Lung (tissue), 11 donors: ENCODE measurements at regions not wholly inside any gene's neighbourhood (a gene's known extent, or its start where the extent isn't known, plus 50 kb on each side); places are given as distances from the start of the nearest gene placed in this dataset.

Experiments
- ATAC-seq: fragments of 200-7000 bp; cut with Tn5 transposase; one replicate; pipeline ENCODE4 v1.9.1; 2020; ENCODE audit warnings: moderate number of reproducible peaks; ENCODE audit not compliant: insufficient read depth, low FRiP score
- DNase-seq, 3 donors: peaks; one replicate each; pipeline ENCODE4 v3.0.0-alpha.2; 2013 to 2017
- H3K27ac ChIP-seq, 2 donors: one replicate each; pipeline ENCODE4 v1.5.1; 2013; ENCODE audit warnings: mild to moderate bottlenecking in 2 of 2, moderate library complexity in 2 of 2, control low read depth in 1 of 2, inconsistent platforms in 1 of 2, low read depth in 1 of 2, low read length in 1 of 2
- H3K27me3 ChIP-seq, 3 donors: one replicate each; pipeline ENCODE4 v1.5.1; 2013; ENCODE audit warnings: low read length in 2 of 3; ENCODE audit not compliant: control insufficient read depth in 3 of 3, insufficient read depth in 3 of 3
- H3K36me3 ChIP-seq, 4 donors: one replicate each; pipeline ENCODE4 v1.5.1; 2013; ENCODE audit warnings: low read length in 4 of 4, mild to moderate bottlenecking in 1 of 4, moderate library complexity in 1 of 4; ENCODE audit not compliant: control insufficient read depth in 4 of 4, insufficient read depth in 4 of 4
- H3K4me1 ChIP-seq, 5 donors: one replicate each; pipeline ENCODE4 v1.5.1; 2013; ENCODE audit warnings: low read length in 5 of 5, mild to moderate bottlenecking in 2 of 5, moderate library complexity in 1 of 5; ENCODE audit not compliant: control insufficient read depth in 5 of 5, insufficient read depth in 5 of 5
- H3K4me3 ChIP-seq: one replicate; pipeline ENCODE4 v1.5.1; 2013; ENCODE audit warnings: mild to moderate bottlenecking, control low read depth, moderate library complexity
- H3K9ac ChIP-seq, 2 donors: one replicate each; pipeline ENCODE4 v1.5.1; 2013; ENCODE audit warnings: low read length in 2 of 2, control low read depth in 1 of 2; ENCODE audit not compliant: insufficient read depth in 1 of 2
- H3K9me3 ChIP-seq, 4 donors: one replicate each; pipeline ENCODE4 v1.5.1; 2013; ENCODE audit warnings: low read length in 3 of 4, mild to moderate bottlenecking in 1 of 4, moderate library complexity in 1 of 4; ENCODE audit not compliant: control insufficient read depth in 4 of 4, insufficient read depth in 3 of 4
- WGBS, 2 donors: extraction: QIAGEN DNeasy Blood & Tissue Kit; methylation state at CpG; one replicate each; pipeline ENCODE4 v1.1.7; 2013; 5-methylcytosine and 5-hydroxymethylcytosine counted together
- TF ChIP-seq, protein P1 (sequence below): IDR thresholded peaks from 2 replicates; pipeline ENCODE4 v1.5.1; 2012; ENCODE audit warnings: mild to moderate bottlenecking; ENCODE audit errors: control extremely low read depth, extremely low read depth
- donor health status: control.
- donor health status: control.
- donor health status: Bipolar disorder and iron deficiency.
- donor health status: healthy.
- donor health status: DM: yes; HTN: yes; CAD: no.

GRCh38 chr12:16675438-16675837 is 69.5 kb upstream of the LMO3 start:
- H3K4me3 ChIP-seq = no peak overlapping the region
- no peak overlapping the region for H3K9ac ChIP-seq
- H3K27ac ChIP-seq = no peak overlapping the region
- DNase-seq (no peak), ATAC-seq (no peak)
- no peaks in the 10 kb centered on the region for H3K4me1 ChIP-seq
- no peaks in the 10 kb centered on the region for H3K27me3 ChIP-seq
- H3K9me3 ChIP-seq = no peaks in the 10 kb centered on the region
- 42 to 54% methylated on average over 3 of the region's 3 CpGs for WGBS, 2 donors
- H3K36me3 ChIP-seq = no peaks in the 10 kb centered on the region
- TF ChIP-seq, protein P1, sequence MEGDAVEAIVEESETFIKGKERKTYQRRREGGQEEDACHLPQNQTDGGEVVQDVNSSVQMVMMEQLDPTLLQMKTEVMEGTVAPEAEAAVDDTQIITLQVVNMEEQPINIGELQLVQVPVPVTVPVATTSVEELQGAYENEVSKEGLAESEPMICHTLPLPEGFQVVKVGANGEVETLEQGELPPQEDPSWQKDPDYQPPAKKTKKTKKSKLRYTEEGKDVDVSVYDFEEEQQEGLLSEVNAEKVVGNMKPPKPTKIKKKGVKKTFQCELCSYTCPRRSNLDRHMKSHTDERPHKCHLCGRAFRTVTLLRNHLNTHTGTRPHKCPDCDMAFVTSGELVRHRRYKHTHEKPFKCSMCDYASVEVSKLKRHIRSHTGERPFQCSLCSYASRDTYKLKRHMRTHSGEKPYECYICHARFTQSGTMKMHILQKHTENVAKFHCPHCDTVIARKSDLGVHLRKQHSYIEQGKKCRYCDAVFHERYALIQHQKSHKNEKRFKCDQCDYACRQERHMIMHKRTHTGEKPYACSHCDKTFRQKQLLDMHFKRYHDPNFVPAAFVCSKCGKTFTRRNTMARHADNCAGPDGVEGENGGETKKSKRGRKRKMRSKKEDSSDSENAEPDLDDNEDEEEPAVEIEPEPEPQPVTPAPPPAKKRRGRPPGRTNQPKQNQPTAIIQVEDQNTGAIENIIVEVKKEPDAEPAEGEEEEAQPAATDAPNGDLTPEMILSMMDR = no peak

- no peak overlapping the region for H3K27ac ChIP-seq
- no peaks in the 10 kb centered on the region for H3K4me1 ChIP-seq
- no peaks in the 10 kb centered on the region for H3K27me3 ChIP-seq
- DNase-seq (no peak), ATAC-seq (no peak)
- TF ChIP-seq, protein P1 = no peak
- H3K9me3 ChIP-seq = no peaks in the 10 kb centered on the region
- 59 to 73% methylated on average over 2 of the region's 2 CpGs for WGBS, 2 donors
- H3K4me3 ChIP-seq = no peak overlapping the region
- H3K9ac ChIP-seq = no peak overlapping the region
- no peaks in the 10 kb centered on the region for H3K36me3 ChIP-seq
Measured at GRCh38 chr12:16674885-16675284, 68.9 kb upstream of the LMO3 start.

- DNase-seq = no peak
- ATAC-seq = no peak
- Histone ChIP-seq H3K27me3 (no peaks in the 10 kb centered on the region), H3K4me1 (no peaks in the 10 kb centered on the region), H3K36me3 (no peaks in the 10 kb centered on the region), H3K4me3 (no peak overlapping the region), H3K9ac (no peak overlapping the region), H3K27ac (no peak overlapping the region), H3K9me3 (no peaks in the 10 kb centered on the region)
- 63 to 76% methylated on average over 2 of the region's 2 CpGs for WGBS, 2 donors
- TF ChIP-seq, protein P1 = no peak
Measured at GRCh38 chr12:16670456-16671050, 64.6 kb upstream of the LMO3 start.

DNA sequence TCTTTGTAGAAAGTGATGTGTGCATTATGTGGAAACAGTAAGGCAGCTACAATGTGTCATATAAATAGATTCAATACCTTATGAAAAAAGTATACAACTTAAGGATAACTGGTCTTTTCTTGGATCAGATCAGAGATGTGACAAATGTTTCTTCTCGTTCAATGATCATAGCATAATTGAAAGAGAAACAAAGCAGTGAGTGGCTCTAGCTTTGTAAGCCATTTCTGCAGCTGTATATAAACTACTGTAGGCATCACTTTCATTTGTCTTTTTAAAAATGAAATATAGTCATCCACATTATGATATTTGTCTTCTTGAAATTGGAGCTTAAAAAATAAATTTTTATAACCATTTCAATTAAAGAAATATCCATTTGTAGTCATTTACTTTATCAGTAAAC is 63.8 kb upstream of the LMO3 start:
- 55 to 70% methylated on average over 1 of the region's 1 CpG for WGBS, 2 donors
- H3K36me3 ChIP-seq = no peaks in the 10 kb centered on the region
- no peak for DNase-seq
- H3K4me3 ChIP-seq = no peak overlapping the region
- TF ChIP-seq, protein P1 = no peak
- no peaks in the 10 kb centered on the region for H3K4me1 ChIP-seq
- no peaks in the 10 kb centered on the region for H3K9me3 ChIP-seq
- no peak overlapping the region for H3K27ac ChIP-seq
- no peak for ATAC-seq
- no peak overlapping the region for H3K9ac ChIP-seq
- H3K27me3 ChIP-seq = no peaks in the 10 kb centered on the region
